T-cell (primary cell): ENCODE measurements at regions not wholly inside any gene's neighbourhood (a gene's known extent, or its start where the extent isn't known, plus 50 kb on each side); places are given as distances from the start of the nearest gene placed in this dataset.

Experiments used
- ATAC-seq, 4 experiments: fragments of 200-7000 bp in 3 of 4; fragments of 150-1000 bp in 1 of 4; cut with Tn5 transposase; replicated peaks in 1 of 4; 1 replicate in 3 of 4; 2 replicates in 1 of 4; pipeline ENCODE4 v1.10.0; 2021; ENCODE audit warnings: moderate library complexity in 3 of 4, mild to moderate bottlenecking in 2 of 4, moderate number of reproducible peaks in 1 of 4
- CTCF ChIA-PET, 2 donors: fragments of 300-600 bp; sonication (Branson Sonifier 250); formaldehyde crosslinking; loops; one replicate each; lab custom pipeline; 2022; ENCODE audit warnings: antibody characterized with exemption in 2 of 2; lab: Charles Lee
- POLR2A ChIA-PET, 2 donors: fragments of 300-600 bp; sonication (Branson Sonifier 250); formaldehyde crosslinking; loops; one replicate each; lab custom pipeline; 2022; ENCODE audit warnings: antibody characterized with exemption in 2 of 2; lab: Charles Lee
- DNase-seq, 35 experiments: peaks; one replicate each; pipeline versions ENCODE4 v3.0.0 to v3.0.0-alpha.2; 2013 to 2023
- H3K27ac ChIP-seq: one replicate; pipeline ENCODE4 v1.5.1; 2013; ENCODE audit warnings: low read length
- H3K27me3 ChIP-seq, 2 experiments: replicated peaks in 1 of 2; 1 replicate in 1 of 2; 2 replicates in 1 of 2; pipeline versions ENCODE4 v1.6.1 to v1.7.0; 2013; ENCODE audit warnings: low read length in 1 of 2, mixed read lengths in 1 of 2; ENCODE audit not compliant: control insufficient read depth in 2 of 2, insufficient read depth in 2 of 2; ENCODE audit errors: extremely low read depth in 1 of 2
- H3K36me3 ChIP-seq, 2 donors: 1 replicate in 1 of 2; 2 replicates in 1 of 2; pipeline versions ENCODE4 v1.6.1 to v1.7.0; 2013; ENCODE audit warnings: low read length in 1 of 2; ENCODE audit not compliant: control insufficient read depth in 2 of 2, insufficient read depth in 1 of 2; ENCODE audit errors: extremely low read depth in 1 of 2
- H3K4me1 ChIP-seq, 2 experiments: 1 replicate in 1 of 2; 2 replicates in 1 of 2; pipeline versions ENCODE4 v1.6.1 to v1.7.0; 2013; ENCODE audit warnings: low read length in 2 of 2, mixed read lengths in 1 of 2; ENCODE audit not compliant: insufficient read depth in 2 of 2, control insufficient read depth in 1 of 2; ENCODE audit errors: extremely low read depth in 1 of 2
- H3K4me3 ChIP-seq, 2 donors: 1 replicate in 1 of 2; 2 replicates in 1 of 2; pipeline versions ENCODE4 v1.5.1 to v1.7.0; 2013; ENCODE audit warnings: mild to moderate bottlenecking in 2 of 2, low read length in 1 of 2, moderate library complexity in 1 of 2; ENCODE audit not compliant: control insufficient read depth in 1 of 2; ENCODE audit errors: extremely low read depth in 1 of 2
- H3K9me3 ChIP-seq: 2 replicates; pipeline ENCODE4 v1.7.0; 2013
- H3K27ac Mint-ChIP-seq, 2 donors: one replicate each; pipeline ENCODE4 v1.8.0; 2020 to 2021; ENCODE audit warnings: mild to moderate bottlenecking in 2 of 2, mixed read lengths in 2 of 2
- H3K27me3 Mint-ChIP-seq, 2 donors: one replicate each; pipeline ENCODE4 v1.8.0; 2021 to 2022; ENCODE audit warnings: mixed read lengths in 2 of 2
- H3K36me3 Mint-ChIP-seq: one replicate; pipeline ENCODE4 v1.8.0; 2021; ENCODE audit warnings: mixed read lengths
- H3K4me1 Mint-ChIP-seq, 3 donors: one replicate each; pipeline ENCODE4 v1.8.0; 2020 to 2022; ENCODE audit warnings: mixed read lengths in 3 of 3, mild to moderate bottlenecking in 1 of 3
- H3K4me3 Mint-ChIP-seq, 3 donors: one replicate each; pipeline ENCODE4 v1.8.0; 2020 to 2022; ENCODE audit warnings: mild to moderate bottlenecking in 3 of 3, mixed read lengths in 3 of 3, moderate library complexity in 3 of 3
- H3K9me3 Mint-ChIP-seq, 3 donors: one replicate each; pipeline ENCODE4 v1.8.0; 2020 to 2022; ENCODE audit warnings: mixed read lengths in 3 of 3
- WGBS: methylation state at CpG from one replicate; pipeline ENCODE4 v1.1.5; 2013; ENCODE audit warnings: missing lambda C conversion rate; ENCODE audit not compliant: insufficient coverage; 5-methylcytosine and 5-hydroxymethylcytosine counted together

- Mint-ChIP-seq H3K27ac (no peak overlapping the region), H3K4me1 (no peaks in the 10 kb centered on the region), H3K36me3 (no peaks in the 10 kb centered on the region), H3K4me3 (no peak overlapping the region), H3K9me3 (no peaks in the 10 kb centered on the region), H3K27me3 (peaks cover 0 to 12% of the 10 kb centered on the region in 2 donors)
- DNase-seq (no peak), ATAC-seq (no peak)
- WGBS = no CpG with 5 or more reads among the region's 4 CpGs
- Histone ChIP-seq H3K9me3 (no peaks in the 10 kb centered on the region), H3K27me3 (no peaks in the 10 kb centered on the region), H3K36me3 (no peaks in the 10 kb centered on the region), H3K4me1 (no peaks in the 10 kb centered on the region), H3K27ac (no peak overlapping the region), H3K4me3 (no peak overlapping the region)
- ChIA-PET CTCF (no interaction called here), POLR2A (no interaction called here)
Measured at GRCh38 chrX:150298841-150299551, 64.1 kb upstream of the MAMLD1 start.

DNA sequence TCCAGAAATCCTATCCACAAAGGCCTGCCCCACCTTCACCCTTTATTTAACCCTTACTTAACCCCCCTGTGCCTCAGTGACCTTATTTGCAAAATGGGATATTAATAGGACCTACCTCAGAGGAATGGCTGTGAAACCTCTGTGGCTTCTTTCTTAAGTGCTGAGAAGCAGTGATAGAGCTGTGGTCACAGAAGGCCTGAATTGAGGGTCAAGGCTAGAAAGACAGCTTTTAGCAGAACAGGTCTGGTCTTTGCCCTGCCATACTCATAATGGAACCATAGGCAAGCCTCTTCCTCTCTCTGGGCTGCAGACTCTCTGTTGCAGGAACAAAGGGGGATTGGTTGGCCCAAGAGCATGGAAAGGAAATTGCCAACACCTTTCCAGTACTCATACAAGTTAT is 63.5 kb upstream of the MAMLD1 start:
- DNase-seq (no peak), ATAC-seq (no peak)
- no peak overlapping the region for H3K27ac ChIP-seq
- no peaks in the 10 kb centered on the region for H3K4me1 Mint-ChIP-seq
- H3K4me3 Mint-ChIP-seq = no peak overlapping the region
- CTCF ChIA-PET = no interaction called here
- H3K4me3 ChIP-seq = no peak overlapping the region
- H3K27ac Mint-ChIP-seq = no peak overlapping the region
- peaks cover 0 to 12% of the 10 kb centered on the region in 2 donors for H3K27me3 Mint-ChIP-seq
- no peaks in the 10 kb centered on the region for H3K9me3 ChIP-seq
- H3K36me3 Mint-ChIP-seq = no peaks in the 10 kb centered on the region
- no peaks in the 10 kb centered on the region for H3K36me3 ChIP-seq
- no peaks in the 10 kb centered on the region for H3K9me3 Mint-ChIP-seq
- POLR2A ChIA-PET = no interaction called here
- no peaks in the 10 kb centered on the region for H3K4me1 ChIP-seq
- no peaks in the 10 kb centered on the region for H3K27me3 ChIP-seq

- no peaks in the 10 kb centered on the region for H3K9me3 ChIP-seq
- DNase-seq (no peak), ATAC-seq (no peak)
- no peak overlapping the region for H3K27ac ChIP-seq
- WGBS = 90% methylated on average over 2 of the region's 4 CpGs
- H3K4me1 ChIP-seq = no peaks in the 10 kb centered on the region
- no peak overlapping the region for H3K4me3 ChIP-seq
- ChIA-PET POLR2A (no interaction called here), CTCF (no interaction called here)
- no peaks in the 10 kb centered on the region for H3K36me3 ChIP-seq
- Mint-ChIP-seq H3K9me3 (no peaks in the 10 kb centered on the region), H3K36me3 (no peaks in the 10 kb centered on the region), H3K4me3 (no peak overlapping the region), H3K4me1 (no peaks in the 10 kb centered on the region), H3K27ac (no peak overlapping the region), H3K27me3 (peaks cover 0 to 10% of the 10 kb centered on the region in 2 donors)
- no peaks in the 10 kb centered on the region for H3K27me3 ChIP-seq
Measured at GRCh38 chrX:150303386-150304097, 59.6 kb upstream of the MAMLD1 start.

DNA sequence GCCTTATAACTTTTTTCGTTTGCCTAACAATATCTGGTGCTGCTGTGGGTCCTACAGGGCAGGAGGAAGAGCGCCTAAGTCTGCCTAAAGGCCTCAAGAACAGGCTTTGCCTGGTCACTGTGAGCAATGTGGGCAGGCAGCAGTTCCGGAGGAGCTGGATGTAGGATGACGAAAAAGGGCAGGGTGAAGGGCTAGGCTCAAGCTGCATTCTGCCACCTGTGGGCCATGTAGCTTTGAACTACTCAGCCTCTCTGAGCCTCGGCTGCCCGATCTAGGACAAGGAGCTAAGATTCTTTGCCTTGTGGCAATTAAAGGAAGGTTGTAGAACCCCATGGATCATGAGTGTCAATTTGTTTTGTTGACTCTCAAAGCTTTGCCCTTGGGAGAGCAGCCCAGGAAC is 57.1 kb upstream of the MAMLD1 start:
- Histone ChIP-seq H3K4me1 (no peaks in the 10 kb centered on the region), H3K4me3 (no peak overlapping the region), H3K27ac (no peak overlapping the region), H3K27me3 (no peaks in the 10 kb centered on the region), H3K36me3 (no peaks in the 10 kb centered on the region), H3K9me3 (no peaks in the 10 kb centered on the region)
- no peaks in the 10 kb centered on the region for H3K4me1 Mint-ChIP-seq
- no peak overlapping the region for H3K27ac Mint-ChIP-seq
- DNase-seq (no peak), ATAC-seq (no peak)
- CTCF ChIA-PET = no interaction called here
- no peak overlapping the region for H3K4me3 Mint-ChIP-seq
- 80% methylated on average over 1 of the region's 6 CpGs for WGBS
- POLR2A ChIA-PET = no interaction called here
- H3K9me3 Mint-ChIP-seq = no peaks in the 10 kb centered on the region
- peaks cover 0 to 10% of the 10 kb centered on the region in 2 donors for H3K27me3 Mint-ChIP-seq
- H3K36me3 Mint-ChIP-seq = no peaks in the 10 kb centered on the region

GRCh38 chrX:150308041-150308440 is 55.1 kb upstream of the MAMLD1 start:
- no peak for DNase-seq
- Histone ChIP-seq H3K27ac (no peak overlapping the region), H3K9me3 (no peaks in the 10 kb centered on the region), H3K27me3 (no peaks in the 10 kb centered on the region), H3K4me3 (no peak overlapping the region), H3K36me3 (no peaks in the 10 kb centered on the region), H3K4me1 (no peaks in the 10 kb centered on the region)
- Mint-ChIP-seq H3K27me3 (peaks cover 0 to 14% of the 10 kb centered on the region in 2 donors), H3K4me3 (no peak overlapping the region), H3K4me1 (no peaks in the 10 kb centered on the region), H3K9me3 (no peaks in the 10 kb centered on the region), H3K36me3 (no peaks in the 10 kb centered on the region), H3K27ac (no peak overlapping the region)
- ATAC-seq = no peak
- no CpG with 5 or more reads among the region's 4 CpGs for WGBS
- ChIA-PET CTCF (no interaction called here), POLR2A (no interaction called here)

DNA sequence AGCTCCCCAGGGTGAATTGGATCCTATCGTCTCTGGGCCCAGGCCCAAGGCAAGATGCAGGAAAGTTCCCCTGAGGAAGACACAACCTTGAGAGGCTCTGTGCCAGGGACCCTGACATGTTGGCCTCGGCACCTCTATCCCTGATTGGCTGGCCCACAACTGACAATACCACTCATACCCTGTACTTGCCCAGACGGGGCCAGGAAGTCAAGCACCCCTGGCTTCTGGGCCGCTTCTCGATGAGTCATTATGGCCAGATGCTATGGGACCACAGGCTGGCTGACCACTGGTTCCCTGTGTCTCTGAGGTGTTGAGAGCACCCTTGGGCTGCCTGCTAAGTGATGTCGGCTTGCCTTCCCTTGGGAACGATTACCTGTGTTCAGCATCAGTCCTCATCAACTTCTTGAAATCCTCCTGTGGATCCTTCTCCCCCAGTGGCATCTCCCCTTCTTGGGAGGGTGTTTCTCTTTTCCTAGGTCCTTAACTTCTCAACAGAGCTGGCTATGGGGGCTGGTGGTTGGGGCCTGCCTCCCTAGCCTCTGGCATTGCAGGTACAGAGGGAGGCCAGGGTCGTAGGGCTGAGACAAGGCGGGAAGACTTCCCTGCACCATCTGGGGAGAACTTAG is 54.5 kb upstream of the MAMLD1 start:
- no peaks in the 10 kb centered on the region for H3K36me3 Mint-ChIP-seq
- WGBS = 76% methylated on average over 3 of the region's 9 CpGs
- H3K9me3 Mint-ChIP-seq = no peaks in the 10 kb centered on the region
- Histone ChIP-seq H3K27ac (no peak overlapping the region), H3K4me1 (no peaks in the 10 kb centered on the region), H3K9me3 (no peaks in the 10 kb centered on the region), H3K27me3 (no peaks in the 10 kb centered on the region), H3K36me3 (no peaks in the 10 kb centered on the region), H3K4me3 (no peak overlapping the region)
- H3K27ac Mint-ChIP-seq = no peak overlapping the region
- H3K4me3 Mint-ChIP-seq = no peak overlapping the region
- POLR2A ChIA-PET = no interaction called here
- ATAC-seq (no peak), DNase-seq (no peak)
- H3K4me1 Mint-ChIP-seq = no peaks in the 10 kb centered on the region
- peaks cover 0 to 12% of the 10 kb centered on the region in 2 donors for H3K27me3 Mint-ChIP-seq
- CTCF ChIA-PET = no interaction called here
